Amygdala (tissue), 56 donors: ENCODE measurements at regions not wholly inside any gene's neighbourhood (a gene's known extent, or its start where the extent isn't known, plus 50 kb on each side); places are given as distances from the start of the nearest gene placed in this dataset.

ENCODE experiments used
- DNase-seq, 56 donors: peaks; one replicate each; lab custom pipeline; 2025; lab: John Stamatoyannopoulos, UW

GRCh38 chr6:40097590-40097989 lies 163.3 kb upstream of the MOCS1 start:
- no peak for DNase-seq

GRCh38 chr6:40083141-40083920 lies 149.1 kb upstream of the MOCS1 start:
- DNase-seq: no peak

GRCh38 chr6:40082278-40083043 lies 148.2 kb upstream of the MOCS1 start:
- DNase-seq: no peak

- DNase-seq: no peak
Measured at GRCh38 chr6:40077736-40078135, 143.5 kb upstream of the MOCS1 start.

GRCh38 chr6:40077315-40077714 lies 143.1 kb upstream of the MOCS1 start:
- DNase-seq: no peak

- DNase-seq: no peak
Measured at GRCh38 chr6:40075056-40075590, 140.9 kb upstream of the MOCS1 start.

GRCh38 chr6:40074306-40075055 lies 140.2 kb upstream of the MOCS1 start:
- DNase-seq: no peak

GRCh38 chr6:40066372-40066771 lies 132.1 kb upstream of the MOCS1 start:
- DNase-seq: no peak

GRCh38 chr6:40056865-40057264 lies 122.6 kb upstream of the MOCS1 start:
- DNase-seq: no peak

GRCh38 chr6:40054602-40055001 lies 120.3 kb upstream of the MOCS1 start:
- no peak for DNase-seq

- no peak for DNase-seq
Measured at GRCh38 chr6:40054186-40054585, 119.9 kb upstream of the MOCS1 start.

- DNase-seq: no peak
Measured at GRCh38 chr6:40049128-40049527, 114.9 kb upstream of the MOCS1 start.

GRCh38 chr6:40044196-40044595 lies 109.9 kb upstream of the MOCS1 start:
- no peak for DNase-seq

GRCh38 chr6:40042232-40042631 lies 108.0 kb upstream of the MOCS1 start:
- DNase-seq: no peak

- DNase-seq: no peak
Measured at GRCh38 chr6:40039042-40039441, 104.8 kb upstream of the MOCS1 start.

- no peak for DNase-seq
Measured at GRCh38 chr6:40038626-40039025, 104.4 kb upstream of the MOCS1 start.

- no peak for DNase-seq
Measured at GRCh38 chr6:40037271-40037670, 103.0 kb upstream of the MOCS1 start.

GRCh38 chr6:40036186-40036585 lies 101.9 kb upstream of the MOCS1 start:
- DNase-seq: no peak

GRCh38 chr6:40028449-40028848 lies 94.2 kb upstream of the MOCS1 start:
- no peak for DNase-seq

- DNase-seq: no peak
Measured at GRCh38 chr6:40022867-40023266, 88.6 kb upstream of the MOCS1 start.

GRCh38 chr6:40020166-40020565 lies 85.9 kb upstream of the MOCS1 start:
- no peak for DNase-seq
